ENCODE measurements at regions not wholly inside any gene's neighbourhood (a gene's known extent, or its start where the extent isn't known, plus 50 kb on each side); places are given as distances from the start of the nearest gene placed in this dataset.

- CTCF ChIA-PET = no interaction called here
- no peak for TF ChIP-seq CTCF (conservative IDR thresholded peaks at IDR 0.05; ENCODE audit: low read depth, low read length)
- TF ChIP-seq EZH2 (IDR thresholded peaks at IDR 0.05; ENCODE audit: borderline replicate concordance, low read depth, low read length, poor library complexity, severe bottlenecking) = no peak
- Histone ChIP-seq H3K9me3 (ENCODE audit: low read depth, low read length, poor library complexity, severe bottlenecking) (peaks cover 5% of the 10 kb centered on the region), H3K27me3 (replicated peaks; ENCODE audit: insufficient read depth, low read depth, low read length, poor library complexity) (no peaks in the 10 kb centered on the region), H3K36me3 (ENCODE audit: insufficient read depth, low read length, poor library complexity, severe bottlenecking) (no peaks in the 10 kb centered on the region), H3K4me3 (ENCODE audit: low read depth, low read length, poor library complexity, severe bottlenecking) (no peak overlapping the region), H3K27ac (ENCODE audit: low read depth, low read length, poor library complexity, severe bottlenecking) (no peak overlapping the region), H3K4me1 (ENCODE audit: insufficient read depth, low read length, poor library complexity, severe bottlenecking) (no peaks in the 10 kb centered on the region)
- no peak for DNase-seq (ENCODE audit: low spot score)
- intact Hi-C loops (cut with micrococcal nuclease; ENCODE audit: unreplicated experiment) = no loop called here
- POLR2A ChIA-PET (ENCODE audit: low non-redundant PET) = no interaction called here
- BruUV-seq (replicated peaks) = no TSS peak
Observed at GRCh38 chr3:87634426-87634825, 358.0 kb upstream of the POU1F1 start.

GRCh38 chr3:87627316-87627715, 350.9 kb upstream of the POU1F1 start:
- Histone ChIP-seq H3K36me3 (ENCODE audit: insufficient read depth, low read length, poor library complexity, severe bottlenecking) (no peaks in the 10 kb centered on the region), H3K27me3 (replicated peaks; ENCODE audit: insufficient read depth, low read depth, low read length, poor library complexity) (no peaks in the 10 kb centered on the region), H3K4me3 (ENCODE audit: low read depth, low read length, poor library complexity, severe bottlenecking) (no peak overlapping the region), H3K9me3 (ENCODE audit: low read depth, low read length, poor library complexity, severe bottlenecking) (peaks cover 11% of the 10 kb centered on the region), H3K4me1 (ENCODE audit: insufficient read depth, low read length, poor library complexity, severe bottlenecking) (peaks cover 32% of the 10 kb centered on the region), H3K27ac (ENCODE audit: low read depth, low read length, poor library complexity, severe bottlenecking) (peak overlapping the region; percentile 74)
- CTCF ChIA-PET = no interaction called here
- intact Hi-C loops (cut with micrococcal nuclease; ENCODE audit: unreplicated experiment) = loop anchor here (2.0 to 5.0 kb wide), 2 partner anchors 79 to 165 kb away; partner anchors contain the start of gene HTR1F
- POLR2A ChIA-PET (ENCODE audit: low non-redundant PET) = interaction anchor here (0.6 kb wide), 1 partner anchor 194 kb away, joined by 3 read pairs; no protein-coding TSS in a partner anchor
- TF ChIP-seq CTCF (conservative IDR thresholded peaks at IDR 0.05; ENCODE audit: low read depth, low read length) (no peak), EZH2 (IDR thresholded peaks at IDR 0.05; ENCODE audit: borderline replicate concordance, low read depth, low read length, poor library complexity, severe bottlenecking) (no peak)
- no peak for DNase-seq (ENCODE audit: low spot score)
- no TSS peak for BruUV-seq (replicated peaks)

GRCh38 chr3:87626546-87626945, 350.2 kb upstream of the POU1F1 start:
- BruUV-seq (replicated peaks) = no TSS peak
- H3K27ac ChIP-seq (ENCODE audit: low read depth, low read length, poor library complexity, severe bottlenecking) = peak overlapping the region; percentile 74
- peaks cover 11% of the 10 kb centered on the region for H3K9me3 ChIP-seq (ENCODE audit: low read depth, low read length, poor library complexity, severe bottlenecking)
- H3K36me3 ChIP-seq (ENCODE audit: insufficient read depth, low read length, poor library complexity, severe bottlenecking) = no peaks in the 10 kb centered on the region
- intact Hi-C loops (cut with micrococcal nuclease; ENCODE audit: unreplicated experiment) = loop anchor here (1.0 to 5.0 kb wide), 3 partner anchors 78 to 377 kb away; partner anchors contain the start of gene HTR1F
- H3K4me3 ChIP-seq (ENCODE audit: low read depth, low read length, poor library complexity, severe bottlenecking) = no peak overlapping the region
- POLR2A ChIA-PET (ENCODE audit: low non-redundant PET) = no interaction called here
- no peaks in the 10 kb centered on the region for H3K27me3 ChIP-seq (replicated peaks; ENCODE audit: insufficient read depth, low read depth, low read length, poor library complexity)
- TF ChIP-seq EZH2 (IDR thresholded peaks at IDR 0.05; ENCODE audit: borderline replicate concordance, low read depth, low read length, poor library complexity, severe bottlenecking) (no peak), CTCF (conservative IDR thresholded peaks at IDR 0.05; ENCODE audit: low read depth, low read length) (no peak)
- DNase-seq (ENCODE audit: low spot score) = peak; percentile 91
- CTCF ChIA-PET = no interaction called here
- H3K4me1 ChIP-seq (ENCODE audit: insufficient read depth, low read length, poor library complexity, severe bottlenecking) = peaks cover 32% of the 10 kb centered on the region
